ENCODE measurements at regions not wholly inside any gene's neighbourhood (a gene's known extent, or its start where the extent isn't known, plus 50 kb on each side); places are given as distances from the start of the nearest gene placed in this dataset.

DNA sequence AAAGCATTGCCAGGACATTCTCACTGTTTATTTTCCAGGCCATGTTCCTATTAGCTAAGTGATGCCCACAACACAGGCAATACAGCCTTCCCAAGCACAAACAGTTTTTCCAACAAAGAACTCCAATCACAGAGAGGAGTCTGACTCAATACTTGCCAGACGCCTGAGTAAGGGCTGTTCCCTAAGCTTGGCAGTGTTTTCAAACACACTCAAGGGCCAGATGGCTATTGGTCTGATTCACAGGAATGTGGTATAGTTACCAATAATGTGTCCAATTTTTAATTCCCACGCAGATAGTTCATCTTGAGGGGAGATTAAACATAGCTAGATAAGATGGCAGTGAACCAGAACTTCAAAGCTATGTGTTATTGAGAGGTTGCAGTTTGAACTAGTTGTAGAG lies 381.0 kb downstream of the SNAPC1 start:
- Histone ChIP-seq H3K4me1 (ENCODE audit: control insufficient read depth, extremely low read depth, insufficient read depth, low read length) (no peaks in the 10 kb centered on the region), H3K4me3 (ENCODE audit: control insufficient read depth in 2 of 3, extremely low read depth in 1 of 3, insufficient read depth in 2 of 3, low read depth in 1 of 3, low read length in 3 of 3) (no peak overlapping the region), H3K4me2 (ENCODE audit: control insufficient read depth, extremely low read depth, insufficient read depth, low read depth, low read length) (no peak overlapping the region), H3K9ac (ENCODE audit: control insufficient read depth, extremely low read depth, insufficient read depth, low read length) (no peak overlapping the region), H2AFZ (ENCODE audit: control insufficient read depth, low read length) (no peak overlapping the region), H3K27me3 (ENCODE audit: control insufficient read depth, extremely low read depth, insufficient read depth, low read length) (no peaks in the 10 kb centered on the region), H4K20me1 (ENCODE audit: control insufficient read depth, extremely low read depth, insufficient read depth, low read length) (no peaks in the 10 kb centered on the region), H3K9me1 (ENCODE audit: control insufficient read depth, extremely low read depth, insufficient read depth, low read length) (no peaks in the 10 kb centered on the region), H3K9me3 (ENCODE audit: control insufficient read depth, low read depth, low read length) (no peaks in the 10 kb centered on the region), H3K36me3 (ENCODE audit: control insufficient read depth in 2 of 2, extremely low read depth in 1 of 2, insufficient read depth in 2 of 2, low read length in 2 of 2) (no peaks in the 10 kb centered on the region), H3K27ac (ENCODE audit: control insufficient read depth, insufficient read depth, low read length) (no peak overlapping the region), H3K79me2 (ENCODE audit: control insufficient read depth, insufficient read depth, low read length) (no peaks in the 10 kb centered on the region)
- TF ChIP-seq, protein P1, sequence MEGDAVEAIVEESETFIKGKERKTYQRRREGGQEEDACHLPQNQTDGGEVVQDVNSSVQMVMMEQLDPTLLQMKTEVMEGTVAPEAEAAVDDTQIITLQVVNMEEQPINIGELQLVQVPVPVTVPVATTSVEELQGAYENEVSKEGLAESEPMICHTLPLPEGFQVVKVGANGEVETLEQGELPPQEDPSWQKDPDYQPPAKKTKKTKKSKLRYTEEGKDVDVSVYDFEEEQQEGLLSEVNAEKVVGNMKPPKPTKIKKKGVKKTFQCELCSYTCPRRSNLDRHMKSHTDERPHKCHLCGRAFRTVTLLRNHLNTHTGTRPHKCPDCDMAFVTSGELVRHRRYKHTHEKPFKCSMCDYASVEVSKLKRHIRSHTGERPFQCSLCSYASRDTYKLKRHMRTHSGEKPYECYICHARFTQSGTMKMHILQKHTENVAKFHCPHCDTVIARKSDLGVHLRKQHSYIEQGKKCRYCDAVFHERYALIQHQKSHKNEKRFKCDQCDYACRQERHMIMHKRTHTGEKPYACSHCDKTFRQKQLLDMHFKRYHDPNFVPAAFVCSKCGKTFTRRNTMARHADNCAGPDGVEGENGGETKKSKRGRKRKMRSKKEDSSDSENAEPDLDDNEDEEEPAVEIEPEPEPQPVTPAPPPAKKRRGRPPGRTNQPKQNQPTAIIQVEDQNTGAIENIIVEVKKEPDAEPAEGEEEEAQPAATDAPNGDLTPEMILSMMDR (optimal IDR thresholded peaks at IDR 0.05 in 1 of 3, IDR thresholded peaks at IDR 0.05 in 1 of 3, conservative IDR thresholded peaks at IDR 0.05 in 1 of 3; ENCODE audit: extremely low read depth in 1 of 3, insufficient read depth in 2 of 3, low read length in 3 of 3) = no peak
- no peak for TF ChIP-seq EZH2 (IDR thresholded peaks at IDR 0.05; ENCODE audit: low read length)
- FAIRE-seq = no peak
- DNase-seq (ENCODE audit: low read depth, low spot score) = no peak
- dilution Hi-C loops (cut with MboI; ENCODE audit: extremely low pct_ligation_motif_present, low sequenced_read_pairs) = no loop called here

DNA sequence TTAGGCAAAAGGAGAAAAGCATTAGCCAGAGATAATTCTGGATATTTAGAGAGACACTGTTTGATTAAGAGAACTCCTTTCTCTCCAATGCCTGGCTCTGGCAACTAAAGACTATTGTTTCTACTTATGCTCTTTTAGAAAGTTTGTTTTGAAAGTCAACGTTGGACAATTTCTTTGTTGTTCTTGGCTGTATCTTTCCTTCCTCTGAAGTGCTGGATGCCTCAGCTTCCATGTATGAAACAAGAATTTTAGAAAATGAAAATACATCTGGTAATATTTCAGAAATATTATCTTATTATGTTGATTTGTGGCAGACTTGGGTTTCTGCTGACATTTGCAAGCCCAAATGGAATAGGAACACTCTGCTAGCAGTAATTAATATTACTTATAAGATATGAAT lies 382.6 kb downstream of the SNAPC1 start:
- H3K9me3 ChIP-seq (ENCODE audit: control insufficient read depth, low read depth, low read length) = no peaks in the 10 kb centered on the region
- TF ChIP-seq, protein P1 (optimal IDR thresholded peaks at IDR 0.05 in 1 of 3, IDR thresholded peaks at IDR 0.05 in 1 of 3, conservative IDR thresholded peaks at IDR 0.05 in 1 of 3; ENCODE audit: extremely low read depth in 1 of 3, insufficient read depth in 2 of 3, low read length in 3 of 3) = no peak
- no peak for TF ChIP-seq EZH2 (IDR thresholded peaks at IDR 0.05; ENCODE audit: low read length)
- H3K4me1 ChIP-seq (ENCODE audit: control insufficient read depth, extremely low read depth, insufficient read depth, low read length) = no peaks in the 10 kb centered on the region
- no peak for DNase-seq (ENCODE audit: low read depth, low spot score)
- no peaks in the 10 kb centered on the region for H3K79me2 ChIP-seq (ENCODE audit: control insufficient read depth, insufficient read depth, low read length)
- no peak overlapping the region for H3K4me2 ChIP-seq (ENCODE audit: control insufficient read depth, extremely low read depth, insufficient read depth, low read depth, low read length)
- FAIRE-seq = no peak
- H3K9me1 ChIP-seq (ENCODE audit: control insufficient read depth, extremely low read depth, insufficient read depth, low read length) = no peaks in the 10 kb centered on the region
- no peak overlapping the region for H3K9ac ChIP-seq (ENCODE audit: control insufficient read depth, extremely low read depth, insufficient read depth, low read length)
- H3K27me3 ChIP-seq (ENCODE audit: control insufficient read depth, extremely low read depth, insufficient read depth, low read length) = no peaks in the 10 kb centered on the region
- no peaks in the 10 kb centered on the region for H3K36me3 ChIP-seq (ENCODE audit: control insufficient read depth in 2 of 2, extremely low read depth in 1 of 2, insufficient read depth in 2 of 2, low read length in 2 of 2)
- H3K27ac ChIP-seq (ENCODE audit: control insufficient read depth, insufficient read depth, low read length) = no peak overlapping the region
- H2AFZ ChIP-seq (ENCODE audit: control insufficient read depth, low read length) = no peak overlapping the region
- dilution Hi-C loops (cut with MboI; ENCODE audit: extremely low pct_ligation_motif_present, low sequenced_read_pairs) = no loop called here
- H4K20me1 ChIP-seq (ENCODE audit: control insufficient read depth, extremely low read depth, insufficient read depth, low read length) = no peaks in the 10 kb centered on the region
- no peak overlapping the region for H3K4me3 ChIP-seq (ENCODE audit: control insufficient read depth in 2 of 3, extremely low read depth in 1 of 3, insufficient read depth in 2 of 3, low read depth in 1 of 3, low read length in 3 of 3)

Data from keratinocyte (primary cell).